ENCODE measurements at regions not wholly inside any gene's neighbourhood (a gene's known extent, or its start where the extent isn't known, plus 50 kb on each side); places are given as distances from the start of the nearest gene placed in this dataset.

DNA sequence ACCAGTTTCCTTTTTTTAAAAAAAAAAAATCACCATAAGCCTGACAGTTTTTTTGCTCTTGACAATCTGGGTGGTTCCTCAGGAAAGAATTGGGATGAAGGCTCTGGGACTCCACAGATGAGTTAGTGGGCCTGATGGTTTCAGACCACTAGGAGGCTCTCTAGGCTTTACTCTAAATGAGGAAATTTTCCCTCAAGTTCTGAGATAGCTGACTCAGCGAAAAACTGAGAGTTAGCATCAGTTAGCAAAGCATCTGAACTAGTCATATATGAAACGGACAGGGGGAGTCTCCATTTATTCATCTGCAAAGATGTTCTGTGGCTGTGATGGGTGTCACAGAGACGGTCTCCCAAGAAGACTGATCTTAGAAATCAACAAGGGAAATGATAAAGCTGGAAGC, 314.3 kb upstream of the OR4E1 start:
- TF ChIP-seq POLR2AphosphoS5 (IDR thresholded peaks at IDR 0.05) (no peak), POLR2A (IDR thresholded peaks at IDR 0.05) (no peak)
- TF ChIP-seq, protein P1, sequence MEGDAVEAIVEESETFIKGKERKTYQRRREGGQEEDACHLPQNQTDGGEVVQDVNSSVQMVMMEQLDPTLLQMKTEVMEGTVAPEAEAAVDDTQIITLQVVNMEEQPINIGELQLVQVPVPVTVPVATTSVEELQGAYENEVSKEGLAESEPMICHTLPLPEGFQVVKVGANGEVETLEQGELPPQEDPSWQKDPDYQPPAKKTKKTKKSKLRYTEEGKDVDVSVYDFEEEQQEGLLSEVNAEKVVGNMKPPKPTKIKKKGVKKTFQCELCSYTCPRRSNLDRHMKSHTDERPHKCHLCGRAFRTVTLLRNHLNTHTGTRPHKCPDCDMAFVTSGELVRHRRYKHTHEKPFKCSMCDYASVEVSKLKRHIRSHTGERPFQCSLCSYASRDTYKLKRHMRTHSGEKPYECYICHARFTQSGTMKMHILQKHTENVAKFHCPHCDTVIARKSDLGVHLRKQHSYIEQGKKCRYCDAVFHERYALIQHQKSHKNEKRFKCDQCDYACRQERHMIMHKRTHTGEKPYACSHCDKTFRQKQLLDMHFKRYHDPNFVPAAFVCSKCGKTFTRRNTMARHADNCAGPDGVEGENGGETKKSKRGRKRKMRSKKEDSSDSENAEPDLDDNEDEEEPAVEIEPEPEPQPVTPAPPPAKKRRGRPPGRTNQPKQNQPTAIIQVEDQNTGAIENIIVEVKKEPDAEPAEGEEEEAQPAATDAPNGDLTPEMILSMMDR (IDR thresholded peaks at IDR 0.05), result no peak
